CD4-positive, alpha-beta T cell treated with Interleukin-10 for 1 hour (primary cell): ENCODE measurements at regions not wholly inside any gene's neighbourhood (a gene's known extent, or its start where the extent isn't known, plus 50 kb on each side); places are given as distances from the start of the nearest gene placed in this dataset.

ENCODE experiments used
- DNase-seq: peaks from one replicate; pipeline ENCODE4 v3.0.0-alpha.2; 2020

DNA sequence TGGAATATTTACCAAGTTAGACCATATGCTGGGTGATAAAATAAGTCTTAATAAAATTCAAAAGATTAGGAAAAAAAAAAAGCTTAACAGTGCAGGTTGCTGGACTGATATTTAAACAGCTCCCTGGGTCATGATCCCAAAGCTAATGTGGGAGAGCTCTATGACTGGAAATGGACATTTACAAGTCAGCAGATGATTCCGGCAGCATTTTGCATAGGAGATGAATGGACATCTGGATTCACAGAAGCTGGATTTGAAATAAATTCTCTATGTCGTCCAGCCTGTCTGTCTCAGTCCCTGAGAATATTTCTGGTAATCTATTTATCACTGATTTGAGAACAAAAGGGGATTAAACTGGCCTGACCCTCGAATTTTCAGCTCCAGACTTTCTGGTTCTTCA is 52.3 kb upstream of the KLHL25 start:
- DNase-seq, result no peak

DNA sequence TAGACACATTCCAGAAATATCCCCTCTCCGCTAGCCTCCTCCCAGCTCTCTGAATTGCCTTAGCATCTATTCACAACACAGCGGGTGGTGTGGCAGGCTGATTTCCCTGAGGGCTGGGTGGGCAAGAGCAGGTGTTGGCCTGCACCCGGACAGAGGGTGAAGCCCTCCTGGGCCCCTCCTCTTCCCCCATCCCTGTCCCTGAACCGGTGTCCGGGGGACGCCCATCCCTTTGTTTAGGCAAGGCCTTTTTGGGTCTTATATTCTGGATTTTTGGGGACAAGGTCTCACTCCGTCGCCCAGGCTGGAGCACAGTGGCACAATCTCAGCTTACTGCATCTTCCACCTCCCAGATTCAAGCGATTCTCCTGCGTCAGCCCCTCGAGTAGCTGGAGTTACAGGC is 55.2 kb upstream of the KLHL25 start:
- DNase-seq, result no peak

DNA sequence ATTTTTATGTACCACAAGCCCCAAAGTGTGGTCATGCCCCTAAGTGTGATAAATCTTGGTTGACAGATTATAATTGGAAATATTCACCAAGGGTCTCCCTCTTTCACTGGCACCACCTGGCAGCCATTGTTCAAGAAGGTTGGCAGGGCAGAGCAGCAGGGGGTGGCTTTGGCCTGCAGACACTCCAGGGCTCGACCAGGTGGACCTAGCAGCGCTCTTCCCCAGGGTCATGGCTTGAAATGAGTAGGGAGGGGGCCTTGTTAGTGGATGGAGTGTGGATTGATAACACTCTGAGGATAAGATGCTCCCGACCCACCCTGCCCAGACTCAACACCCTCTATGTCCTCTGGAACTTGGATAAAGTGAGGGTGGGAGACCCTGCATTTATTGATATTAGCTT is 58.2 kb upstream of the KLHL25 start:
- no peak for DNase-seq

DNA sequence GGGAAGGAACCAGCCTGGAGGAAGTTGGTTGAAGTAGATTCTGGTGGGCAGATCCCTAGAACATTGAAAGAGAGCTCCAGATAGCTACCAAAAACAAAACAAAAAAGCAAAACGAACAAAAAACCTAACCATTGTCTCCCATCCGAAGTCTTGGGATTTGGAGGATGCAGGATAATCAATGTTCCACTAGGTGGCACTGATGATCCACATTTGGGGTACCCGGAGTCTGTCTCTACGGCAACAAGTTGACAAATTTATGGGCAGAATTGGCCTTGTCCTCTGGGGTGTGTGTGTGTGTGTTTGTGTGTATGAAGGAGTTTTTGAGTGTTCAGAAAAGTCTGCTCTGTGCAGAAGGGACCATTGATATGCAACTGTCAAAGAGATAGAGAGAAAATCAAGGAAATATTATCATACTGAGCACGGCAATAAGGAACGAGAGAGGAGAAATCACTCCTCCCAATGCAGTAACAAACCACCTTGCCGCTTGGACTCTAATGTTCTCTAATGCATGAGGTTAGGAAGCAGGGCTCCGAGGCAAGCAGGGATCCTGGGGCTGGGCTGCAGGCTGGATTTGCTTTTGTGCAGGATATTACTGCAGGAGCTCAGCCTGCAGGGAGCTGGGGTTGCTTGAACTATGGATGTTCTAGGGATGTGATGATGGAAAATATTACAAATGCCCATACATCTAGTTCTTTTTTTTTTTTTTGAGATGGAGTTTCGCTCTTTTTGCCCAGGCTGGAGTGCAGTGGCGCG is 59.8 kb upstream of the KLHL25 start:
- DNase-seq, result peak; percentile 71

DNA sequence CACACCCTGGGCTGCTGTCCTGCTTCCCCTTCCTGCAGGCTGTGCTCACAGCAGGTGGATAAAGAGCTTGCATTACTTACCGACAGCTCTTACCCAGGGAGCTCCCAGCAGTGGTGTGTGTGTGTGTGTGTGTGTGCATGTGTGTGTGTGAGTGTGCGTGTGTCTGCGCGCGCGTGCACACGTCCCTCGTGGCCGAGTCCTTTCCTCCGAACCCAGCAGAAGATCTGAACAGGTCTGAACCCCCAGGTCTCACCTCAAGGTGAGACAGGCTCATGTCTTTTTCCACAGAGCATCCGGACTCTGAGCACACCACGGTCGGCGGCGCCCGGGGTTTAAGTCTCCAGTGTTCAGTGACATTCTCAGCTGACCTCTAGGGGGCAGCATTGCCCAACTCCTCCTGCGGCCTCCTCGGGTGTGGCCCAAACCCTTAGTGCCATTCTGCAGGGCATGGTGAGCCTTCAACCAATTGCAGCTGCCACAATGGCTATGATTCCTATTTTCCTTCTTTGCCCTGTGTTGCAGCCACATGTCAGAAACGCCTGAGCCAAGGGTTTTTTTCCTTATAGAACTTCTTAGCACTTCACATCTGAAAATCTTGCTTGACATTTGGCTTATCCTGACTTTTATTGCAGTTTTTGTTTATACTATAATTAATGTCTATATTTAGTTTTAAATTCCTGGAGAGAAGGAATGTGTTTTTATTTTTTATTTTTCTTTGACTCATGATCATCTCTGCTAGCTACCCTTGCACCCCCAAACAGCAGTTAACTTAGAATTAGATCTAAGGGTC is 64.1 kb upstream of the KLHL25 start:
- peak; percentile 75 for DNase-seq

DNA sequence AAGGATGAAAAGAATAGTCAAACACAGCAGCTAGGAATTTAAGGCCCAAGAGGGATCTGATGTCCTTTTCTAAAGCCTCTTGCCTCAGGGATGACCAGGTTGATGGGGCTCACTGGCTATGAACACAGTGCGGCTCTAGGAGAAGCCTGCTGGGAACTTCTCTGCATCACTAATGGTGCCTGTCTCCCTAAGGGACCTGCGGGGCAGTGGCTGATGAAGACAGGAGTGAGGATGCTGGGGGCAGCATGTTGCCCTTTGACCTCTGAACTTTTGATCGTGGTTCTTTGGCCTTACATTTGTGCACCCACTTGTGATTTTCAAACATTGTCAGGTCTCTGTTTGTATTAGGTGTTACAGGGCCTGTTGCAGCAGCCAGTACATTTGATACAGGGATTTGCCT is 64.9 kb upstream of the KLHL25 start:
- DNase-seq, result no peak

DNA sequence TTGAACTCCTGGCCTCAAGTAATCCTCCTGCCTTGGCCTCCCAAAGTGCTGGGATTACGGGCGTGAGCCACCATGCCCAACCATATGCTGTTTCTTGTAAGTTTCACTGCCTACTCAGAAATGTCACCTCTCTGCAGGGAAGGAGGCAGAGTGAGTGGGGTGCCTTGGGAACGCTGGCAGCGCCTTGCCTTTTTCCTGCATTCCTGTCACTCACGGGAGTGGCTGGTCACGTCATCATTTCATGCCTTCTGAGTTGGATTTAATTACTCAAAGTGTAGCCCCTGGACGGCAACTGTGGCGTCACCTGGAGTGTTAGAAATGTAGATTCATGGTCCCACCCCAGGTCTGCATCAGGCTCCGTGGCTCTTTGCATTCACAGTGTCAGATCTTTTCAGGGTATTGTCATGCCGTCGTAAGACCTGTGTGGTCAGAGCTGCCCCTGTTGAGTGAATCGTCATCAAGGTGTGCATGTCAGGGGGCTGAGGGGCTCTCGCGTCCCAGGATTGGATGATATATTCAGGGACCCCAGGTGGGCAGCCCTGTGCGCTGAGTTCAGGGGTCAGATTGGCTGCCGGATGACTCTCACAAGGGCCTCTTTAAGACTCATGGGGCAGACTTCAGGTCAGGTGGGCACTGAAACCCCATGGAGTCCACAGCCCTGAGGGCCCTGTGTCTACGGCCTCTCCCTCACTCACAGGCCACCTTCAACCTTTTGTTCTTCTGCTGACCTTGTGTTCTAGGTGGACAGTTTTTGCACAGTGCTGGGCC is 65.9 kb upstream of the KLHL25 start:
- DNase-seq, result no peak

DNA sequence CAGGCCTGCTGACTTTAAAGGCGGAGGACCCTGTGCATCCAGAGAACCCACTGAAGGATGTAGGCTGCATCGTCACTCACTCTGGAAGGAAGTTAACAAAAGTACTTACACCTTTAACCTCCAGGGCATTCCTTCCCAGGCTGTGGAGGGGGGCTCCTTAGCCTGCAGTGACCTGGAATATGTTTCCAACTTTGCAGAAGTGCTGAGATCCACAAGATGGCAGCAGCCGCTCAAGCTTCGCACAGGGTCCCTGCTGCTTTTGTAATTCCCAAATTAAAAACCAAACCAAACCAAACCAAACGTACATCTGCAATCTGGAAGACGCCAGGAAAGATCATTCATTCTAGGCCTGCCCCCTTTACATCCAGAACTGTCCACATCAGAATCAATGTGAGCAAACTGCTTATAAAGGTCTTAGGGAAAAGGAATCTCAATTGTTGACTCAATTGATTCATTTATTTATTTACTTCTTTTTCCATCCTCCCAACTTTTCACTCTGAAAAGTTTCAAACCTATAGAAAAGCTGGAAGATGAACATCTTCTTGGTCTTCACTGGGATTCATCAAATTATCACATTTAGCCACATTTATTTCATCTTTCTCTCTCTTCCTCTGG is 70.5 kb upstream of the KLHL25 start:
- peak; percentile 12 for DNase-seq

DNA sequence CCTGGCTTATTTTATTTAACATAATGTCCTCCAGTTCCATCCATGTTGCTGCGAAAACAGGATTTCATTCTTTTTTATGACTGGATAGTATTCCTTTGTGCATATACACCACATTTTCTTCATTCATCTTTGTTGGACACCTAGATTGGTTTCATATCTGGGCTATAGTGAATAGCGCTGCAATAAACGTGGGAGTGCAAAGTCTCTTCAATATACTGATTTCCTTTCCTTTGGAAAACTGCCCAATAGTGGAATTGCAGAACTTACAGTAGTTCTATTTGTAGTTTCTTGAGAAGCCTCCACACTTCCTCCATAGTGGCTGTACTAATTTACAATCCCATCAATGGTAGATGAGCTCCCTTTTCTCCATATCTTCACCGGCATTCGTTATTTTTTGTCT is 72.5 kb upstream of the KLHL25 start:
- DNase-seq, result no peak

DNA sequence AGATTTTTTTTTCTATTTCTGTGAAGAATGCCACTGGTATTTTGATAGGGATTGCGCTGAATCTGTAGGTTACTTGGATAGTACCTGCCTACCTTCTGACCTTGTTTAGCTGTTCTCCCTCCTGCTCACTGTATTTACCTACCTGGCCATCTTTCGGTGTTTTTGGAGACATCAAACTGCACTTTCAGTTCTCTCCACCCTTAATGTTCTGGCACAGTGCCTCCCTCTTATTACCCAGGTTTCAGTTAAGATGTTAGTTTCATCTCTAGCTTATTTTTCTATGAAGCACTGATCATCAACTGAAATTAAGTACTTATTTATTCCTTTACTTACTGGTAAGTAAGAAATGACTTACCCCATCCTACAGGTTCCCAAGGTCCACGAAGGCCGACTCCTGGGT is 74.4 kb upstream of the KLHL25 start:
- DNase-seq, result no peak

DNA sequence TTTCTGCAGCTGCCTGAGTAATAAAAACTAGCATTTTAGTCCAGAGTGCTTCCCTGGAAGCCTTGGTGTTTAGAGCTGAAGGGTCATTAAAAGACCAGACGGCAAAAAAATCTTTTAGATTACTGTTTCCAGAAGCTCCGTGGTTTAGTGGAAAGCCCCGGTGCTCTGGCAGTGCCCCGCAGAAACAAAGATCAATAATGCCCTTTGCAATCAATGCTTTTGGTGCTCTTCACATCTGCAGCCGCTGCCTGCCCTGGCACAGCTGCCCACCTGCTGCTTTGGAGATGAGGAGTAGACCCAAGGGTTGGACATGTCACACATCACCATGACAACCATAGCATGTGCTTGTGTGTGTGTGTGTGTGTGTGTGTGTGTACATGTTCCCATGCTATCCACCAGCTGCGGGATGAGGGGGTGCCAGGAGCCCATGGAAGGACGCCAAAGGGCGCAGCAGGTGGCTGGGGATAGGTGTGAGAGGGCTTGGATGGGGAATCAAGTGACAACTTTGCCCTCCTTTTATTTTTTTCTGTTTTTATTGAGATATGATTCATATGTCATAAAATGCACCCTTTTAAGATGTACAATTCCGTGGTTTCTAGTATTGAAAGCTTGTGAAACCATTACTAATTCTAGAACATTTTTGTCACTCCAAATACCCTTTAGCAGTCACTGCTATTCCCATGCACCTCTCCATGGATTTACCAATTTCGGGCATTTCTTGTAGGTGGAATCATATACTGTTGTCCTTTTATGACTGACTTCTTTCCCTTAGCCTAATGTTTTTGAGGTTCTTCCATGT is 75.7 kb upstream of the KLHL25 start:
- no peak for DNase-seq

DNA sequence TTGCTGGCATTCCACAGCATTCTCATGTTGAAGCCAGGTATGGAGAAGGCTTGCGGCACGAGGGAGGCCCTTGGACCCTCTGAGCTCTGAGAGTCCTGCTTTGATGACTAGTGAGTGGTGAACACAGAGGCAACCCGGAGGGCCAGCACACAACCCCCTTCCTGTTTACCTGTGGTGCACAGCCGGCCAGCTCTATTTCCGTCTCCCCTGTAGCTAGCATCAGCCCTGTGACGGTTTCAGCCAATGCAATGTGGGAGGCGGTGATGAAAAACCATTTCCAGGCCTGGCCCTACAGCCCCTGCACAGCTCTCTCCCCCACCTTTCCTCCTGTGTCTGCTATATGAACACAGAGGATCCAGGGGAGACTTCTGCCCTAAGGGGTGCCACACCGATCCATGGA is 76.8 kb upstream of the KLHL25 start:
- no peak for DNase-seq

DNA sequence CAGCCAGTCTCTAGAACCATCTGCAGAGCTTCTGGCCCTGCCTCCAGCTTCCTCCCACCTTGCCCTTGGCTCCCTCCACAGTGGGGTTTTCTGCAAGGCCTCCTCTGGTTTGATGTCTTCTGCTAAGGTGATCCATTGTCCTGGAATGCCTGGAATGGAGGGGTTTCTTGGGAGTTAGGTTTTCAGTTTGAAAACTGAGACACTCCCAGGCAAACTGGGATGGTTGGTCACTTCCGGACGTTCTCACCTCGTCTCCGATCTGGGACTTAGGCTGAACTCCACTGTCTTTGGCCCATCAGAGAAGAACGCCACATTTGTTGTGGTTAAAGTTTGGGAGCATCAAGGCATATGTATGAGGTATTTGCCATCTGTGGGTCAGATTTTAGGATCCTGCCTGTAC is 77.4 kb upstream of the KLHL25 start:
- DNase-seq, result no peak

DNA sequence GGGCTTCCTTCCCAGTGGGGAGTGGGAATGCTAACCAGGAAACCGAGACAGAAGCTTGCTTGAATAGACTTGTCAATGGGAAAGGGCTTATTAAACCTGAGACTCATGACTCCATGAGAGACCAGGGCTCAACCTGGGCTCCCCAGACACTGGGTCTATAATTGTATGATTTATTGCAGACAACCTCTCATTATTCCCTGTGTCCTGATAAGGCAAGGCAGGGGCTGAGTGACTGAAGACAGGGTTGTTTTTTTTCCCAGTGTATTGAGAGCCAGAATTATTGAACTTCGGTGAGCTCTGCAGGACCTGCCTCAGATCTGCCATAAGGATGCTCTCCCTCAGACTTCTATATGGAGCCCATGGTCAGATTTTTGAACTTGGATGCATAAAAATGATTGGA is 79.5 kb upstream of the KLHL25 start:
- no peak for DNase-seq

DNA sequence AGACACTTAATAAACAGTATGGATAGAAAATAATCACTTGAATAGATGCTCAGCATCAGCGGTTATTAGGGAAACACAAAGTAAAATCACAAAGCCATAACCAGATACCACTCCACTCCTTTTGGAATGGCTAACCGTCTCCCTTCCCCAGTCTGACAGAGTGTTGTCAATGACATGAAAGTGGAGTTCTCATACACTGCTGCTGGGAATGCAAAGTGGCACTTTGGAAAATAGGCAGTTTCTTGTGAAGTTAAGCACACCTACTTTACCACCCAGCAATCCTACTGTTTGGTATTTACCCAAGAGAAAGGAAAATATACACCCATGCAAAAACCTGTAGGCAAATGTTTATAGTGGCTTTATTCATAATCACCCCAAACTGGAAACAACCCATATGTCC is 81.0 kb upstream of the KLHL25 start:
- DNase-seq, result no peak

DNA sequence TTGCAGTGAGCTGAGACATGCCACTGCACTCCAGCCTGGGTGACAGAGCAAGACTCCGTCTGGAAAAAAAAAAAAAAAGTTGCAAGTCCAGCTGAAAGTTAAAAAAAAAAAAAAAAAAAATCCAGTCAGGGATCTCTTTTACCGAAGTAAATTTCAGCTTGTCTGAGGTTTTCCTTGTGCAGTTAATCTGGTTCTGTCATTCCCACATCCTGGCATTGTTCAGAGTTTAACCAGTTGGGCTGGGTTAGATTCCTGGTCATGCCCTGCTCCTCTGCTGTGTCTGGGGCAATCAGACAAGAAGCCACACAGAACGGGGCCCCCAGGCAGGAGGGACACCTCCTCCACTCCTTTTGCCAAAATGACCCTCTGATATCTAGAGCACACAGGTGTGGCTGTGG is 84.1 kb upstream of the KLHL25 start:
- no peak for DNase-seq

DNA sequence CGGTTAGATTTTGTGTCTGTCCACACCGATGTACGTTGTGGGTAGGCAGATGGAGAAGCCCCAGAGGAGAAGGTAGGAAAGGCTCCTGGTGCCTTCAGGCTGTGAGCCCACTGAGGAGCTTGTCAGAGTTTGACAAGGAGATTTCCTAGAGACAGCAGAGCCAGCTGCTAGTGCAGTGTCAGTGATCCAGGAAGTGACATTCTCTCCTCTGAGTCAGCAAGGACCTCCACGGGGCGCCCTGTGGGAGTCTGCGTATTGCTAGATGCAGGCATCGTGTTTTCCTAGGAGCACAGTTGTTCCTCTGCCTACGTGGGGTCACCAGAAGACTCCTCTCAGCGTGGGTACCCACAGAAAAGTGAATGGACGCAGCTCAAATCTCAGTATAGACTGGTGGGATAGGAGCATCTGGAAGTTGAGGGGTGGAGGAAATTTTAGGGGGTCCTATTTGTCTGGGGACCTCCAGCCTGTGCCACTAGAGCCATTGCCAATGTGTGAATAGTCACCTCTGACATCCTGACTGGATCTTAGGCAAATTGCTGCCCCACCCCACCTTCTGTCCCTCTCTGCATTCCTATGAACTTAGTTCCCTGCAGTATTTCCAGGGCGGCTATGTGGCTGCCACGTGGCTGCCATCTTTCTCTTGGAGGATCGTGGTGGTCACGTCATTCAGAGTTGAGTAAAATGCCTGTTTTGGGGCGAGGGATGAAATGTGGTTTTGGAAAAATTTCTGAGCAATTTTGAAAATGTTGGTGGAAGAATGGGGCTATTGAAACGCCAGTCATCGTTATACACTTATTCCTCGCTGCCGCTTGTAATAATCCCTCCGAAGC is 84.8 kb upstream of the KLHL25 start:
- no peak for DNase-seq

DNA sequence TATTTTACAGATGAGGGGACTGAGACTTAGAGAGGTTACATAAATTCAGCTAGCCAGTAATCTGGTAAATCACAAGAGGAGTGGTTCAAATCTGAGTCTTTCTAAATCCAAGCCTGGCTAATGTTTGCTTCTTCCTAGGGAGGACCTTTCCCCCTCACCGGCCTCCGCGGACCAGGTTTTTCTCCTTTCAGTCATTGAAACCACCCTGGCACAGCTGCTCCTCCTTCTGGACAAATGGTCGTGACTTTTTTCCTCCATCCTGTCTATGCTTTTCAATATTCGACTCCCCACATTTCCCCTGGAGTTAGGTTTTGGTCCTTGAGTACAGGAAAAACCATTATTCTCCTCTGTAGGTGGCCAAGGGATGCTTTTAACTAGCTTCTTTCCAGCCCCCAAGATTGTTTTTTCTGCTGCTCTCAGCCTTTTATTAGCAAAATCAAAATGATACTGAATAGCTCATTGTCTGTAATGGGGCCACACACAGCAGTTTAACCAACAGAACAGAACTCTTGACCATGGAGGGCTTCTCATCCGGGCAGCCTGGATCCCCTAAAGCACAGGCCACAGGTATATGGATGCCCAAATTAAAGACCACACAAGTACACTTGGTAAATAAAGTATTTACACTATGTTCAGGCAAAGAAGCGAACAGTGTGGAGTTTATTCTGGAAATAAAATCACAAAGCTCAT is 85.9 kb upstream of the KLHL25 start:
- no peak for DNase-seq

DNA sequence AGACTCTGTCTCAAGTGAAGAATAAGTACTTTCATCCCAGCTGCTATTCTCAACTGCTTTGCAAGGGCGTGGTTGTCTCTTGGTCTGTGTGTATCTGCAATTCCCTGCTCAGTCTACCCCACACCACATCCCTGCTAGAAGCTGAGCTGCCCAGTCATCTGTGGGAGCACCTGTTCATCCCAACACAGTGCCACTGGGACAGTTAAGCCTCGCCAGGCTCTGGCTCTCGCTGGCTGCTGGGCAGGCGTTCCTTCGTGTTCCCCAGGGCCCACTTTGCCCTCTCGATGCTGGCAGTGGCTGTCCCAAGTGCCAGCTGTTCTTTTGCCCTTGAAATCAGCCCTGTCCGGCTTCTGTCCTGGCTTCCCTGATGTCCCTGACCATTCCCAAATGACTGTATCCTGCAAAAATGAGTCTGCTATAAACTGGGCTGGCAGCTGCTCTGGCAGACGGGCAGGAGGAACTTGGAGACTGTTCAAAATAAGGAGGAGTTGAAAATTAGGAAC is 91.6 kb upstream of the KLHL25 start:
- no peak for DNase-seq

DNA sequence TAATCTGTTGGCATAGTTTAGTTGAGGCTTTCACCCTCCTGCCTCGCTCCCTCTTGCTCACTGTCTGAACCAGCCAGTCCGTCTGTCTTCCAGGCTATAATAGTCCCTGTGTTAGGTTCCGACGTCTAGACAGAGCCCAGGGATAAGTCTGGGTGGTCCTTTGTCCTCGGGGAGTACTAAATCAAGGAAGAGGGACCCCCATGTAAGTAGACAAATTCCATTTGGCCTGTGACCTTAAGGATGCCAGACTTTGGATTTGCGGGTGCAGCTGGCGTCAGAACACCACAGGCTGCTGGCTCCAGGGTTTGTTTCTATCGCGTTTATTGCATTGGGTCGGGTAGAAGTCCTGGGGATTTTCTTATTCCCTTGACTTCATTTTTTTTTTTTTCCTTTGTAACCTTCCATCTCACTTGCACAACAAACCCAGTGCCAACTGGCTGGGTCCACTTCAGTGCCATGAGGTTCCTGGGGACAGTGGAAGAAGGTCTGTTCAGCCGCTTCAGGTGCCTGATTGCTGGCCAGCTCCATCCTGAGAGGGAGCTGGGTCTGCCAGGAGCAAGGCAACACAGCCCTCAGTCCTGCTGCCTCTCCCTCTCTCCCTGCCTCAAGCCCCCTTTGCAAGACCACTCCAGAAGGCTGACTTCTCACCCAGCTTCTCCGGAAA is 95.4 kb upstream of the KLHL25 start:
- no peak for DNase-seq
